PFSK-1 (cell line): ENCODE measurements at regions not wholly inside any gene's neighbourhood (a gene's known extent, or its start where the extent isn't known, plus 50 kb on each side); places are given as distances from the start of the nearest gene placed in this dataset.

Source experiments
- FOXP2 ChIP-seq: optimal IDR thresholded peaks from 2 replicates; pipeline ENCODE3; 2011; ENCODE audit warnings: borderline replicate concordance, control low read depth, inconsistent platforms; ENCODE audit not compliant: insufficient read depth; ENCODE audit errors: extremely low read length, extremely low read depth
- POLR2AphosphoS5 ChIP-seq: IDR thresholded peaks from 2 replicates; pipeline ENCODE4 v1.6.1; 2012; ENCODE audit warnings: low read depth, mild to moderate bottlenecking, control low read depth, low read length, moderate library complexity
- SIN3A ChIP-seq: IDR thresholded peaks from 2 replicates; pipeline ENCODE4 v1.6.1; 2012; ENCODE audit warnings: mild to moderate bottlenecking, low read length, moderate library complexity, borderline replicate concordance; ENCODE audit not compliant: insufficient read depth
- TAF1 ChIP-seq: IDR thresholded peaks from 2 replicates; pipeline ENCODE4 v1.6.1; 2012; ENCODE audit warnings: low read length, control low read depth, borderline replicate concordance; ENCODE audit not compliant: insufficient read depth
- TF ChIP-seq, protein P1 (sequence below), 2 experiments: IDR thresholded peaks; 2 replicates each; pipeline versions ENCODE4 v1.6.1 to v1.8.0; 2011 to 2012; ENCODE audit warnings: low read depth in 2 of 2, low read length in 2 of 2, control low read depth in 1 of 2, inconsistent platforms in 1 of 2, mild to moderate bottlenecking in 1 of 2, moderate library complexity in 1 of 2; ENCODE audit not compliant: insufficient read depth in 1 of 2

DNA sequence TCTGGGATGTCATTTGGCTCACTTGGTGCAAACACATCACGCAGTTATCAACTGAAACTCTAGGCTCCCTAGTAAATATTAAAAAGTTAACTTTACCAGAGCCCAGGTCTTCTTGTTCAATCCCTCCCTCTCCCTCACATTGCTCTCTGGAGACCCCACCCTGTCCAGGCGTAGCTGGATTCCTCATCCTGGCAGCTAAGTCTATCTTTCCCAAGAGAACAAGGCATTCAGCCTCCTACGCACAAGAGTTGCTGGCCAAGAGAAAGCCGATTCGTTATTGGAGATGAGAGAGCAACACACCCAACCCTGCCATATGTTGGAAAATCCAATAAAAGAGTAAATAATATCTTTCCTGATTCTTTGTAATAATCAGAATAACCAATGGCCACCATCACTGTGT, 117.9 kb downstream of the SLC30A10 start:
- TF ChIP-seq POLR2AphosphoS5: no peak
- no peak for TF ChIP-seq FOXP2
- TF ChIP-seq TAF1: no peak
- TF ChIP-seq, protein P1, sequence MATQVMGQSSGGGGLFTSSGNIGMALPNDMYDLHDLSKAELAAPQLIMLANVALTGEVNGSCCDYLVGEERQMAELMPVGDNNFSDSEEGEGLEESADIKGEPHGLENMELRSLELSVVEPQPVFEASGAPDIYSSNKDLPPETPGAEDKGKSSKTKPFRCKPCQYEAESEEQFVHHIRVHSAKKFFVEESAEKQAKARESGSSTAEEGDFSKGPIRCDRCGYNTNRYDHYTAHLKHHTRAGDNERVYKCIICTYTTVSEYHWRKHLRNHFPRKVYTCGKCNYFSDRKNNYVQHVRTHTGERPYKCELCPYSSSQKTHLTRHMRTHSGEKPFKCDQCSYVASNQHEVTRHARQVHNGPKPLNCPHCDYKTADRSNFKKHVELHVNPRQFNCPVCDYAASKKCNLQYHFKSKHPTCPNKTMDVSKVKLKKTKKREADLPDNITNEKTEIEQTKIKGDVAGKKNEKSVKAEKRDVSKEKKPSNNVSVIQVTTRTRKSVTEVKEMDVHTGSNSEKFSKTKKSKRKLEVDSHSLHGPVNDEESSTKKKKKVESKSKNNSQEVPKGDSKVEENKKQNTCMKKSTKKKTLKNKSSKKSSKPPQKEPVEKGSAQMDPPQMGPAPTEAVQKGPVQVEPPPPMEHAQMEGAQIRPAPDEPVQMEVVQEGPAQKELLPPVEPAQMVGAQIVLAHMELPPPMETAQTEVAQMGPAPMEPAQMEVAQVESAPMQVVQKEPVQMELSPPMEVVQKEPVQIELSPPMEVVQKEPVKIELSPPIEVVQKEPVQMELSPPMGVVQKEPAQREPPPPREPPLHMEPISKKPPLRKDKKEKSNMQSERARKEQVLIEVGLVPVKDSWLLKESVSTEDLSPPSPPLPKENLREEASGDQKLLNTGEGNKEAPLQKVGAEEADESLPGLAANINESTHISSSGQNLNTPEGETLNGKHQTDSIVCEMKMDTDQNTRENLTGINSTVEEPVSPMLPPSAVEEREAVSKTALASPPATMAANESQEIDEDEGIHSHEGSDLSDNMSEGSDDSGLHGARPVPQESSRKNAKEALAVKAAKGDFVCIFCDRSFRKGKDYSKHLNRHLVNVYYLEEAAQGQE (IDR thresholded peaks at IDR 0.05; ENCODE audit: insufficient read depth in 1 of 2, low read depth in 2 of 2, low read length in 2 of 2): no peak
- TF ChIP-seq SIN3A: no peak

DNA sequence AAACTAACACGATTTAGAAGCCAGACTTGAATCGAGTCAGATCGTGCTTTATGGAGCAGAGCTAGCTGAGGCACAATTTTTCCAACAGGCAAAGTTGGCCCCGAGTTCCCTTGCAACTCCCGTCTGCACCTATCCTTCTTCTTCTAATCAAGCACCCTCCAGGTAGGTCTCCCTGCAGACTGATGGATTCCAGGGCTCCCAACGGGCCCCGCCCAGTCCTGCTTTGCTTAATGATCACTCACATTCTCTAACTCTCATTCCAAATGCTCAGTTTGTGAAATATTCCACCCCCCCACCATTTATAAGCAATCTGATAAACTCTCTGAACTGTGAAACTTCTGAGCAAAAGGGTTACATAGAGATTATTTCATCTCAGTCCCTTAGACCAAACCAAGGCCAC, 119.6 kb downstream of the SLC30A10 start:
- TF ChIP-seq SIN3A (no peak), TAF1 (no peak)
- TF ChIP-seq, protein P1 (IDR thresholded peaks at IDR 0.05; ENCODE audit: insufficient read depth in 1 of 2, low read depth in 2 of 2, low read length in 2 of 2): no peak

DNA sequence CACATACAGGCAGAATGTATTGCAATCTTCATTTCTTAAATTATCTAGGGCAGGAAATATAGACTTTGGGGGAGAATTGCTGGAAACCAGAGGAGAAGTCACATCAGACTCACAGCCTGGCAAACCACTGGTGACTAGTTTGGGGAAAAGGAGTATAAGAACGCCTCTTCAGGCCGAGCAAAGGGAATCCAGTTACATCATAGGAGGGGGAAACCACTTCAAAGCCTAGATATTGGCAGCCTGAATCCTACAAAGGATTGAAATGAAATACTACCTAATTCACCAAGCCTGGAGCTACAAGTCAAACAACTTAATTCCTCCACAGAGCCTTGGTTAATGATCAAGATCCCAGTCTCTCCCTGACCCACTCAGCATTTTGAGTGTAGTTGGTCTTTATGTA, 121.7 kb downstream of the SLC30A10 start:
- TF ChIP-seq, protein P1 (IDR thresholded peaks at IDR 0.05; ENCODE audit: insufficient read depth in 1 of 2, low read depth in 2 of 2, low read length in 2 of 2): no peak
- TF ChIP-seq SIN3A (no peak), POLR2AphosphoS5 (no peak), FOXP2 (no peak), TAF1 (no peak)

DNA sequence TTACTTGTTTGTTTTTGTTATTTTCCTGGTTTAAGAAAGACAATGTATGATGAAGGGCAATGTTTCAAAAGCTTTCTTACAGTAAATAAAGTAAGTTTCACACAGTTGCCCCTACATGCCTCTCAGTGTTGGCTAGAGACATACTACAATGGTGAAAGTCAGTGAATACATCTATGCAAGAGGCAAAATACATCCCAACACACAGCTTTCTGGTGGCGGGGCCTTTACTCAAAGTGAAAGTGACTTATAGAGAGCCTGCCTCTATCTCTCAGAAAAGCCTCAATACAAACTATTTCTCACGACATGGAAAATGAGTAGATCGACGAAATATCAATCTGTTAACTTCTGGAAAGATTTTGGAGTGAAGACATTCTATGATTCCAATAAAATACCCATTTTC, 122.3 kb downstream of the SLC30A10 start:
- TF ChIP-seq TAF1 (no peak), SIN3A (no peak), FOXP2 (no peak), POLR2AphosphoS5 (no peak)
- TF ChIP-seq, protein P1 (IDR thresholded peaks at IDR 0.05; ENCODE audit: insufficient read depth in 1 of 2, low read depth in 2 of 2, low read length in 2 of 2): no peak

DNA sequence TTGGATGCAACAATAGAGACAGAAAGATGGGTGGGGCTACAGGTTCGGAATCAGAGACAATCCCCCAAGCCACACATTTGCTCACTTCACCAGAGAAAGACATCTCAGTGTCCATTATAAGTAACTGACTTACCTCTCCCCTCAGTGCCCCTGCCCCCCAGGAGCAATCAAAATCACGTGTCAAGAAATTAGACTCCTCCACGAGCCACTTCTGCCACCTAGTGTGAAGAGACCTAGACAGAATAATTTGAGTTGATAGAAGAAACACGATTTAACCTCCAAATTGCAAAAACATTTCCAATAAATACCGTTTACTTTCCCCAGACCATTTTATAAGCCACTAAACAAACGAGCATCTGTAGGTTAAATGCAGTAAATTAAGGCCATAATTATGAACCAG, 123.2 kb downstream of the SLC30A10 start:
- no peak for TF ChIP-seq SIN3A
- TF ChIP-seq POLR2AphosphoS5: no peak
- no peak for TF ChIP-seq FOXP2
- TF ChIP-seq, protein P1 (IDR thresholded peaks at IDR 0.05; ENCODE audit: insufficient read depth in 1 of 2, low read depth in 2 of 2, low read length in 2 of 2): no peak
- TF ChIP-seq TAF1: no peak
